Hepatic stellate cell (primary cell): ENCODE measurements at regions not wholly inside any gene's neighbourhood (a gene's known extent, or its start where the extent isn't known, plus 50 kb on each side); places are given as distances from the start of the nearest gene placed in this dataset.

Source experiments
- DNase-seq: peaks from one replicate; pipeline ENCODE4 v3.0.0; 2011; ENCODE audit warnings: low spot score

DNA sequence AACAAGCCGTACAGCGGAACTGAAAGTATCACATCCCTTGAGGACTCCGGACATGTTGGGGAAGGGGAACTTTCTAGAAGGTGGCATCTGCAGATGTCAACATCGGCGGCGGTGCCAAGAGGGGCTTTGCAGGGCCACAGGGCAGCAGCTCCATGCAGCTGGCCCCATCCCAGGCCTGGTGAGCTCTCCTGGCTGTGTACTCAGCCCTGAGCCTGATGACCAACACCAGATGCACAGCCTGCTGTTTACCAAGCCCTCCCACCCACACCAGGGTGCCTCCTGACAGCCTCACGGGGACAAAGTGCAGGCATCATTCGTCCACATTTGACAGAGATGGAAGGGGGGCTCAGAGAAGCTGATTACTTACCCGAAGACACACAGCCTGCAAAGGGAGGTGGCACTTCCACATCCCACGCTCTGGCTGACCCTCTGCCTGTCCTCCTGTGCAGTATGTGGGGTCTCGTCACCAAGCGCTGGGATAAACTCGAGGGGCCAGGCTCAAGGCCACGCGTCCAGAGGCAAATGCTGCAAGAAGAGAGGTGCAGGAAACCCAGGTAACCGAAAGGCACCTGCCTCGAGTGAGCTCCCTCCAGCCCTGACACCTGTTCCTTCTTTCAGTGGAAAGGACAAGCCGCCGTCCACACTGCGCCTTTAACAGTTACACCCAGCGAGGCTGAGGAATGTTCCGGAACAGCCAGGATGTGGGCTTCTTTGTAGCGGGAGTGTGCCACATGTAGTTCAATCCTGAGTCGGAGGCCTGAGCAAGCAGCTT, 69.0 kb upstream of the ASAP2 start:
- DNase-seq: no peak

DNA sequence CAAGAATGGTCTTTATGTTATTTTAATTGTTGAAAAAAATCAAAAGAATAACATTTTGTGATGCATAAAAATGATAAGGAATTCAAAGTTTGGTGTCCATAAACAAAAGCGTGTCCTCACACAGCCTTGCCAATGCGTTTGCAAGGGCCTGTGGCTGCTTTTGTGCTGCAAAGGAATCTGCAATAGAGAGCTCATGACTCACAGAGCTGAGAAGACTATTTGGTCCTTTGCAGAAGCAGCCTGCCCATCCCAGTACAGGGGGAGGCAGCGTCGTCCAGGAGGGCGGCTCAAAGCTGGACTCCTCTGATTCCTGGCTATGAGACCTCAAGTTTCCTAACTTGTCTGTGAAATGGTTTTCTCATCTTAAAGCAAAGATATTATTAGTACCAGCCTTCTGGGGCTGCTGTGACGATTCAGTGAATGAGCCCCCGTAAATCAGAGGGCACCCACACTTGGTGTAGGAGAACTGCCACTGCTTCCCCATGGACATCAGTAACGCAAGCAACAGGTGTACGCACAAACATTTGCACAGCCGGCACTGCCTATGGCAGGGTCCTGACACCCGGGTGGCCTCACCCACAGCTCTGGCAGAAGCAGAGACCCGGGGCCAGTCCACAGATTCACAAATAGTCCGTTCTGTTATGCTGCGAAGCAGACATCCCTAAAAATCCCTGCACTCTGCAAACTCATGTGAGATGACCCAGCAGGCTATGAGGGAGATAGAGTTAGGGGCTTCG, 70.6 kb upstream of the ASAP2 start:
- DNase-seq: peak; percentile 61

DNA sequence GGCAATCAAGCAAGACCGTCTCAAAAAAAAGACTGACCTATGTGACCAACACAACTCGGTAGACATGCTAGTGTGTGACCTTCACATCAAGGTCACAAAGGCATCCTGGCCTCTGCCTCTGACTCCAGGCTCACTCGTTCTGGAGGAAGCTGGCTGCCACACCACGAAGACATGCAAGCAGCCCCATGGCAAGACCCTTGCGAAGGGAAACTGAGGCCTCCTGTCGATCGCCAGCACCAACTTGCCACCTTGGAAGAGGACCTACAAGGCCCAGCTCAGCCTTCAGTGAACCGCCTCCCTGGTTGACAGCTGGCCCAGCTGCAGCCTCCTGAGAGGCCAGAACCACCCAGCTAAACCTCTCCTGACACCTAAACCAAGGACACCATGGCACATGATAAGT, 79.3 kb upstream of the ASAP2 start:
- no peak for DNase-seq

DNA sequence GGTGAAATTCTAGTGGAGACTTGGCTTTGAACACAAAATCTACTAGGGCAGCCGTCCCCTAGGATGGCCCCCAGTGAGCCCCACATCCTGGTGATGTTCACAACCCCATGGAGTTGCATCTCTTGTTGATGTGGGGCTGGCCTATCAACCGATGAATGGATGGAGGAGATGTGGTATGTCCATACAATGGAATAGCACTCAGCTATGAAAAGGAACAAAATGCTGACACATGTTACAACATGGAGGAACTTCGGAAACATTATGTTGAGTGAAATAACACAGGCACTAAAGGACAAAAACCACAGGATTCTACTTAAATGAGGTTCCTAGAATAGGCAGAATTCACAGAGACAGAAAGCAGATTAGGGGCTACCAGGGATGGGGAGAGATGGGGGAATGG, 80.1 kb upstream of the ASAP2 start:
- DNase-seq: no peak

DNA sequence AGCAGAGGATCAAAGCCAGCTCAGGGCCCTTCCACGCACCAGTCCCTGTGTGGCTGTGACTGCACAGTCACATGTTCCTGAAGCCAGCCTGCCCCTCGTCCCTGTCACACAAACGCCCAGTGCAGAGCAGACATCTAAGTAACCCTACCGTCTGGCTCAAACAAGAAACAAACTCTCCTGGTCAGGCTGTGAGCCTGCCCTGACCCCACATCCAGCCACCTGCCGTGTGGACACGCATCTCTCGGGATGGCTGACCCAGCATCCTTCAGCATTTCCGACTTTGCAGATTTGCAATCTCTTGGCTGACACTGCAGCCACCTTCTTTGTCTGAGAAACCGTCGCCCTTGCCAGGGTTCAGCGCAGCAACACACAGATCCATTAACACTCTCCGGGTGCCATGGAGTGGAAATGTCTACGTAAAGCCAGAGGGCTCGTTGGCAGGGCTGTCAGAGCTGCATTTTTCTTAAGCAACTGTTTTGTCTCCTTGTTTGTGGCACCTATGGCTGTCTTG, 82.3 kb upstream of the ASAP2 start:
- DNase-seq: no peak

DNA sequence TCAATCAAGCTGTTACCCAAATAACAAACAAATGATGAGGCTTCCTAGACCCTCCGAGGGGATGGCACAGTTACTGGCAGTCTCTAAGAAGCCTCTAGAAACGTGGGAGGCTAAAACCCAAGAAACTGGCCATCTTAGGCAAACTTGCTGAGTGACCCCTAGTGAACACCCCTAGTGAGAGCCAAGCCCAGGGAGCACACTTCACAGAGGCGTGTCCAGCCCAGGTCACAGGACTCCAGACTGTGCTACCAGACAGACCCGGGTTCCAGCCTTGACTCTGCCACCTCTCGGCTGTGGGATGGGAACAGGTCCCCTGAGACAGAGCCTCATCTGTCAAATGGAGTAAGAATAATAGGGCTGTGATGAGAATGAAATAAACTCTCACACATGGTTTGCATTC, 83.5 kb upstream of the ASAP2 start:
- no peak for DNase-seq

DNA sequence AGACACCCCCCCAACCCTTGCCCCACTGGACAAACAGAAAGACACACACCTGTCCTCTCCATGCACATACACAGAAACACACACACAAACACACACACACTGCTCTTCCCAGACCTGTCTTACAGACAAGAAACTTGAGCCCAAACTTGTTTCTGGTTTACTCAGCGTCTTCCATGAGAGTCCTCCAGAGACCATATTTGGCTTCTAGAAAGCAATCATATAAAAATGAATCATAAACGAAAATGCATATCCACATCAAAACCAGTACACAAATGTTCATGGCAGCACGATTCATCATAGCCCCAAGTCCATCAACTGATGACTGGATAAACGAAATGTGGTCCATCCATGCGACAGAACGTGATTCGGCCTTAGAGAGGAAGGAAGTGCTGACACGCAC, 84.2 kb upstream of the ASAP2 start:
- no peak for DNase-seq

DNA sequence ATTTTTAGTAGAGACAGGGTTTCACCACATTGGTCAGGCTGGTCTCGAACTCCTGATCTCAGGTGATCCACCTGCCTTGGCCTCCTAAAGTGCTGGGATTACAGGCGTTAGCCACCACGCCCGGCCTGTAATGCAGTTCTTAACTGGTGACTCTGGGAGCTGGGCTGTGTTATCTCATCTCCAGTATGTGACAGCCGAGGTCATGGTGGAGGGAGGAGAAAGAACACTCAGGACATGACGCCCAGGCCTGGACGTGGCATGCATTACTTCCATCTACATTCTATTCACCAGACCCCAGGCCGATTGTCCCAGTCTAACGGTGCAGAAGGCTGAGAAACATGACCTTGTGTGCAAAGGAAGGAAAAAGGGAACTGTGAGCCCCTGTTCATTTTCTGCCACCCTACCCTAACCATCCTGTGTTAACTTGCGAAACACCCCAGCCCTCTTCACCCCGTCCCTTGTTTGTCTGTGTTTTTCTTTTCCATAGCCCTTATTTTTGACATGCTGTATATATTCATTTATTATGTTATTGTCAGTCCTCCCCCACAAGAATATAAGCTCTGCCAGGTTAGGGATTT, 88.1 kb upstream of the ASAP2 start:
- DNase-seq: no peak

DNA sequence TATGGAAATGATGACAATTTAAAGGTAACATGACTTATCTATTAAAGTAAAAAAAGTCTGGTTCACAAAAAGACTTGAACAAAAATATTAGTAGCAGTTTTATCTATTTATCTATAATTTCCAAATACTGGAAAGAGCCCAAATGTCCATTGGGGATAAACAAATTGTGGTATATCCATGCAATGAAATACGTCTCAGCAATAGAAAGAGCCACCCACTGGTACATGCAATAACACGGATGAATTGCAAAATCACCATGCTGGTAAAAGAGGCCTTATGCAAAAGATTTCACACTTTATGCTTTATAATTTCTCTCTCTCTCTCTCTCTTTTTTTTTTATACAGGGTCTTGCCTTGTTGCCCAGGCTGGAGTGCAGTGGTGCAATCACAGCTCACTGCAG, 91.4 kb upstream of the ASAP2 start:
- no peak for DNase-seq

DNA sequence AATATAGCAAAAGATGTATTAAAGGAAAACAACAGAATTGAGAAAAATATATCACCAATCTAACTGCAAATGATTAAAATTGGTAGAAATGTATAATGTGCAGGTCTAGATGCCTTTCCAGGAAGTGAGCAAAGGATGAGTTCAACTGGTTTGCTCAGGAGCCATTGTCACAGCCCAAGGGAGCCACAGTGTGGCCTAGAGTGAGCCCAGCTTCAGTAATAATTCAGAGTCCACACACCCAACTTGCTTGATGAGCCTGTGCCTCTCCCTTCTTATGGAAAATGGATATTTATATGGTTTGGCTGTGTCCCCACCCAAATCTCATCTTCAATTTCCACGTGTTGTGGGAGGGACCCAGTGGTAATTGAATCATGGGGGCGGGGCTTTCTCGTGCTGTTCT, 92.2 kb upstream of the ASAP2 start:
- DNase-seq: no peak

DNA sequence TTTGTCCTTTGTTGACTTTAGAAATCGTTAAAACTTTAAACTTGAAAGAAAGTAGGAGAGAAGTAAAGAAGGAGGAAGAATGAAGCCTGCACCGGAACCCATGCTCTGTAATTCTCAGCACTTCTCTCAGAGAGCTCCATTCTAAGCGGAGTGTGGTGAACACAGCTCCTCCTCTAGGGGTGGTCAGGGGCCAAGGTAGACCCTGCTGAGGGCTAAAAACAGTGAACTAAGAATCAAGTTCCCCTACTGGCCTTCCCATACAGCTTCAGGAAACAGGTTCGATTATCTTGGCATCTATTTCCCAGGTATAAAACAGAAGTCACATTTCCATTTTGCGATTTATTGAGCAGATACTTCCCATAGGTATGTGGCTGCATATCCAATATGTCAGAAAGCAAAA, 92.7 kb upstream of the ASAP2 start:
- no peak for DNase-seq

DNA sequence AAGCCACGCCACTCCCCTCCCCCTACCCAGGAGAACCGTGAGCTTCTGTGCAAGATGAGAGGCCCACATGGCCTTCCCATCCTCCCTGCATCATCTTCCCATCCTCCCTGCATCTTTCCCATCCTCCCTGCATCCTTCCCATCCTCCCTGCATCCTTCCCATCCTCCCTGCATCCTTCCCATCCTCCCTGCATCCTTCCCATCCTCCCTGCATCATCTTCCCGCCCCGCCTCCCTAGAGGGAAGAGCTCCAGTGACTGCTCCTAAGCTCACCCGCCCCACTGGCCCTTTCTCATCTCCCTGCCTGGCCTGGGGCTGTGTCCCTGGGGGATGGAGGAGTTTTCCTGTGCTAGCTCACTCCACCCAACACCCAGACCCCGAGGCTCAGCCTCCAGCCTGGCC, 93.3 kb upstream of the ASAP2 start:
- no peak for DNase-seq

DNA sequence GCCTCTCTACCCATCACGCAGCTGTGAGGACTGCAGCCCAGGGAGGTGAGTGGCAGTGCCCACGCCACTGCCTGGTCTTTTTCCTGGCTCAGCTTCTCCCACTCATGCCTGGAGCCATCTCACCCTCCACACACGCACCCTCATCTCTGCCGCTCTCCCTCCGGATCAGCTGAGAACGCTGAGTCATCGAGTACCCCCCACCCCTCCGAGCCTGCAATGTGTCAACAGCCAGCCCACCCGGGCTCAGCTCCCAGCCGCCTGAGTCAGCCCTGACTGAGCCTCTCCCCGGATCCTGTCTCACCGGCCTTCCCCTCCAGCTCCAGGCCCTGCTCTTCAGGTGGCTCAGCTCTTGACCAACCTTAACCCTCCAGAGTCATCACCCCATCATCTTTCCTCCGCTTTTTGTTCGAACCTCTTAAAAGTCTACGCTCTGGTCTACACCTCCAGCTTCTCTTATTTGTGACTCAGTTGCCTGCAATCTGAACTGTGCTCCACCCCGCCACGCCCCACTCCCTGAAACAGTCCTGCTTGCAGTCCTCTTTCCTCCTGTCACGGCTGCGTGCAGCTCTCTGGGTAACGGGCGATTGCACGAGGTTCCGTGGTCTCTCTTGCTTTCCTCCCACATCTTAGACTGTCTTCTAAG, 94.4 kb upstream of the ASAP2 start:
- peak; percentile 91 for DNase-seq

DNA sequence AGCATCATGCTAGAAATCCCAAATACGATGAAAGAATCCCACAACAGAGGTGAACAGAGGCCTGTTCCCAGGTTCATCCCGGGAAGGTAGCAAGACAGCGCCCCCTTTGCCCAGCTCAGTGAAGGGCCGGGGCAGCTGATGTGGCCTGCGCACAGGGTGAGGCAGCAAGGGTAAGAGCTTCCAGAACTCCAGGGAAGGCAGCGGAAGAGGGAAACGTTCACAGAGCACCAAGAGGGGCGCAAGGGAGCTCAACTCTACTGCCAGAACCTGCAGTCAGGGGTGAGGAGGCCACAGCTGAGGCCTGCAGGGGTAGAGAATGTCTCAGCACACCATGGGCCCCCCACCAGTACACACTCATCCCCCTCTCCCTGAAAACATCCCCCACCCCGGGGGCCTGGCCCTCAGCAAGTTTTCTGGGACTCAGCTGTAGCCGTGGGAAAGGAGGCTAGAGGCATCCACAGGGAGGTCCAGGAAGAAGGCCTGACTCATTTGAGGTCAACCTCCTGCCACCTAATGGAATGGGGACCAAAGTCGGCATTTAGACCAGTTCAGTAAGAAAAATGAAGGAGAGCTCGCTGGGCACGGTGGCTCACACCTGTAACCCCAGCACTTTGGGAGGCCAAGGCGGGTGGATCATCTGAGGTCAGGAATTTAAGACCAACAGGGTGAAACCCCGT, 95.6 kb upstream of the ASAP2 start:
- DNase-seq: peak; percentile 48

DNA sequence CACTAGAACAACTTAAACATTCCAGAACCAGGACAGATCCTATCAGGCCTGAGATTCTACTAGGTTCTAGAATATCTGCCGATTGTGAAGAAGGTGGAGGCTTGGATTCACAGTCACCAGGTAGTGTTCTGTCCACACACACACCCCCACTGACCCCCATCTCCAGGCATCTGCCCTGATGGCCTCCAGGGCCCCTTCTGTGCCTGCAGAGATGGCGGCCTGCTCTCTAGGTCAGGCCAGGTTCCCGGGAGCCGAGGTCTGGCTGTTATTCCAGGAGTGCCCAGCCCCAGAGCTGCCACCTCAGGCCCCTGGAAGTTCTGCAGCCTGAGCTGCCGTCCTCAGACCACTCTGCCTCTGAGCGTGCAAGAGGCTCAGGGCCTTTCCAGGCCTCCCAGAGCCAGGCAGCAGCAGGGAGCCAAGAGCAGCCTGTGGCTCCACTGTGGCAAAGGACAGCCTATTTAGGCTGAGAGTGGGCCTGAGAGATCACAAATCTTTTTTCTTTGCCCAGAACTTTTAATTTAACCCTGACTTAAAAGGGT, 96.2 kb upstream of the ASAP2 start:
- no peak for DNase-seq

DNA sequence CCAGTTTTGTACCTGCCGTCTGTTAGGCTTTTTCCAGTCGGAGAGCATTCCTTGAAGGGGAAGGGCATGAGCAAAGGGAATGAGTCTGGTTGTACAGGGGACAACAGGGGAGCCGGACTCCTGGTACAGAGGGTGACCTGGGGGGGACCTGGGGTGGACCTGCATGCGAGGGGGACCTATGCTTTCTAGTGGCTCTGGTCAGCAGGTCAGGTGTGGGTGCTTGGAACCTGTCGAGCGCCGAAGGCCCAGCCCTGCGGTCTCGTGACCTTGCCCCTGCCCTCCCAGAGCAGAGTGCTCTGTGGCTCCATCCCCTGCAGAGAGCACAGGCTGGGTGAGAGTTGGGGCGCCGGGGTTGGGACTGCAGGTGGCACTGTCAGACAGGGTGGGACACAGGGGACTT, 96.7 kb upstream of the ASAP2 start:
- DNase-seq: no peak

DNA sequence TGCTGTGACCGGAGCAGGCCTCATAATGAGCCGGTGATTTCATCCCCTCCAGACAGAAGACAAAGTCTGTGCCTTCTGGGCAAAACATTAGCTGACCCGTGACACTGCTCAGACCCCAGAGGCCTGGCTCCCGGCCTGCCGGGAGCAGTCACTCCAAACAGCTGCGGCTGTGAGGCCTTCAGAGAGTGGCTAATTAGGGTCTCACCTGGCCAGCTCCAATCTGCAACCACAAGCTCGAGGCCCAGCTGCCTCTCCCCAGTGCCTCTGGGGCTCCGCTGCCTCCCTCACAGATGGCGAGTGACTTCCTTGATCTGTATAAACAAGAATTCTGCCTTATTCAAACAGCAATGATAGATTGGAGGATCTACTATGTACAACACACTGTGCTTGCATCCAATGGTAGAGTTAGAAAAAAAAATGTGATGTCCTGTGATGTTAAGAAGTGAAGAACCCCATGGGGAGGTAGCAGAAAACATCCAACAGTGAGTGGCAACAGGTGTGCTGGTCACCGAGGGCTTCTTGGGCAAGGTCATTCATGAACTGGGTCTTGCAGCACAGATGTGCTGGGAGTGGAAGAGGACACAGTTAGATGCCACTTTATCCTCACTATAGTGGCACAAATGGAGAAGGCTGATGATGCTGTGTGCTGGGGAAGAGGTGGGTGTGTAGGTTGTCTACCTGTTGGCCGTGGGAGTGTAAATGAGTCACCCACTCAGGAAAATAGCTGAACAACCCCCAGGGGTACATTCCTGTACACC, 98.2 kb upstream of the ASAP2 start:
- no peak for DNase-seq

DNA sequence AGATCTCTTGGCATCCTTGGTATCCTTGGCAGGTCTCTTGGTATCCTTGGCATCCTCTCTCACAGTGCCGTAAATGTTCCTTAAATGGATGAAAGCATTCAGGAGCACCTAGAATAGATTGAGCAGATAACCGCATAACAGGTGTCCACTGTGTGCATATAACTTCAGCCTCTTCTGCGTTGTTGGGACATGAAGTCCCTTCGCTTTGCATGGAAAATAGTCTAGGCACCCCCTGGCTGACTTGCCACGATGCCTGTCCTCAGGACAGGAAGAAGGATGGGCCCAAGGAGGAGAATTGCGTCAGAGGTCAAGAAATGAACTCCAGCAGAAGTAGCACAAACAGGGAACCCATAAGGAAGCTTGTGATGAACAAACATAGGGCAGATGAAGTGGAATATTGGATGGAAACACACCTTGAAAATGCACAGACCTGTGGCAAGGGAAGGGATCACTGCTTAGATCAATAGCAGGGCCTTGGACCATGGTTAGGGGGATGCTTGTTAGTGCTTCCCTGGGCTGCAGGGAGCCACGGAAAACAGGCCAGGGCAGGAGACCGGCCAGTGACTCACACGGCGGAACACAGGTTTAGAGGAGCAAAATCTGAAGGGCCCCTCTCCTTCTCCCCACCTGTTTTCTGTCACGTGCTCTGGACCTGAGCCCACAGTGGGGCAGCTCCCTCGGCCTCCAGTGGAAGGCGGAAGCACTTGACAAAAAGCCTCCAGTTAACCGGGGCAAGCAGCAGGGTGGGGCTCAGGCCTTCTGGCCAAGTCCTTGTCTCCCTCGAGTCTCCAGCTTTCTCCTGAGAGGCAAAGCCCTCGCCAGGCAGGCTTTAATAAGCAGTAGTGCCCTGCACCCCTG, 99.2 kb upstream of the ASAP2 start:
- DNase-seq: no peak

DNA sequence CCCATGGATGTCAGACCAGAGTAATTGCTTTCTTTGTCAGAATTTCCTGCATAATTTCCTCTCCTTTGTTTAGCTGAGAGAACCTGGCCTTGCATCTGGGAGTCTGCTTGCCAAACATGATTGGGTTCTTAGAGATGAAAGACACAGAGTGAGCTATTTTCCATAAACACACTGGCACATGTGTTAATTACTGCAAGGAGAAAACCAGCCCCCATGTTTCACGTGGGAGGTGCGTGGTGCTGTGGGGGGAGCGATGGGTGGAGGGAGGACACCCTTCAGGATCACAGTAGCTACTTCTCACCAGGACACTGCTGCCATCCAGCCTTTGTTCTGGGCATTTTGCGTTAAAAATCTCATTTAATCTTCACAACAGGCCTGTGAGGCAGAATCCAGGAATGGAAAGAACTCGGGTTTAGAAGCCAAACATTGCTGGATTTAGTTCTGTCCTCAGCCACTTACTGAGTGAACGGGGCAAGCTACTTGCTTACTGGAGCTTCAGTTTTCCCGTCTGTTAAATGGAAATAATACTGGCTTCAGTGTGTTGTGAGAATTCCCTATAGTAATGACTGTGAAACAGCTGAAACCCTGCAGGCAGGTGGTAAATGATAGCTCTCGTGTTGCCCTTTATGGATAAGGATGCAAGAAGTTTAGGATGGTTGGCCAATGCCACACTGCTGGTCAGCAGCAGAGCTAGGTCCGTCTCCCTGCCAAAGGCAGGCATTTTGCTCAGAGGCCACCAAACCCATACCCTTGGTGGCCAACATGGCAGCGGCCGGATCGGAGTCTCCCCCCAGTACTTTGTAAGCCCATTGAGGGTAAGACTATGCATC, 100.1 kb upstream of the ASAP2 start:
- DNase-seq: no peak
